Activated CD4-positive, alpha-beta T cell treated with anti-CD3 and anti-CD28 coated beads, Interleukin-2, amount 50 U/mL, for 16 hours (primary cell): ENCODE measurements at regions not wholly inside any gene's neighbourhood (a gene's known extent, or its start where the extent isn't known, plus 50 kb on each side); places are given as distances from the start of the nearest gene placed in this dataset.
"Not testable (repeated sequence)": the region's sequence is repeated elsewhere in the genome, so short reads cannot be mapped to it uniquely, and the experiment has no call there.

ENCODE experiments used
- DNase-seq: peaks from one replicate; pipeline ENCODE4 v3.0.0-alpha.2; 2020

- DNase-seq = no peak
These were observed 416.3 kb downstream of the SPATA31D1 start for GRCh38 chr9:82404881-82405280.

GRCh38 chr9:82406456-82407085, 418.0 kb downstream of the SPATA31D1 start:
- no peak for DNase-seq

GRCh38 chr9:82410306-82410705, 421.7 kb downstream of the SPATA31D1 start:
- DNase-seq = peak; percentile 20

- DNase-seq = no peak
These were observed 422.3 kb downstream of the SPATA31D1 start for GRCh38 chr9:82410866-82411265.

GRCh38 chr9:82412586-82413305, 424.2 kb downstream of the SPATA31D1 start:
- DNase-seq = no peak

GRCh38 chr9:82417501-82417900, 428.9 kb downstream of the SPATA31D1 start:
- DNase-seq = no peak

DNA sequence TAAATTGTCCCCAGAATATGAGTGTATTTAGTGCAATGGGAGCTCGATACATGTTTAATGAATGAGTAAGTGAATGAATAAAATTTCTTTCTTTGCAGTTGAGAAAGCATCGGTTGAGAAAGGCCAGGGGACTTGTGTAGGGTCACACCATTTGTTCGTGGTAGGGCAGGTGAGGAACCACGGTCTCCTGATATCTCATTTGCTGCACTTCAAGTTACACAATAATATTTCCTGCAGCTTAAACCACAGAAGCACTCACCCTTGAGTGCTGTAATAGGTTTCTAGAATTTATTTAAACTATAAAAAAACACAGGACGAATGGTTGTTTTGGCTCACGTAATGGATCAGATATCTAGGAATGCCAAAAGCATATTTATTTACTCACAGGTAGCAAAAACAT, 429.8 kb downstream of the SPATA31D1 start:
- DNase-seq = no peak

GRCh38 chr9:82419696-82420486, 431.3 kb downstream of the SPATA31D1 start:
- no peak for DNase-seq

DNA sequence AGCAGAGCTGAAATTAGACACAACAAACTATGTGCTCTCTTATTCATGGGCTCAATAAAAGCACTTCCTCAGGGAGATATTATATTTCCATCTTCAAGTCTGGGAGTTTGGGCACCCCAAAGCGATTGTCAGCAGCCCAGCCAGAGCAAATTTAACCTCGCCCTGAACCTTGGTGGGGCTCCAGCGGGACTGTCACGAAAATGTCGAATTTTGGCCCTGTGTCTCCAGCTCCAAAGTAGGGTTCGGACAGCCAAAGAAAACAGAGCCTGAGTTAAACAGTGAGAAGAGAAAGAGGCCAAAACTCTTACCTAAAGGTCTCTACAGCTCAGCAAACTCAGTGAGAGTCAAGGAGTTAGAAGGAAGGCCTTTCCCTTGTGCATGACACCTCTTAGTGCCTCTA, 432.9 kb downstream of the SPATA31D1 start:
- DNase-seq = no peak

GRCh38 chr9:82423700-82424099, 435.1 kb downstream of the SPATA31D1 start:
- DNase-seq = no peak

GRCh38 chr9:82424599-82425120, 436.1 kb downstream of the SPATA31D1 start:
- no peak for DNase-seq

- DNase-seq = no peak
These were observed 442.5 kb downstream of the SPATA31D1 start for GRCh38 chr9:82431121-82431520.

DNA sequence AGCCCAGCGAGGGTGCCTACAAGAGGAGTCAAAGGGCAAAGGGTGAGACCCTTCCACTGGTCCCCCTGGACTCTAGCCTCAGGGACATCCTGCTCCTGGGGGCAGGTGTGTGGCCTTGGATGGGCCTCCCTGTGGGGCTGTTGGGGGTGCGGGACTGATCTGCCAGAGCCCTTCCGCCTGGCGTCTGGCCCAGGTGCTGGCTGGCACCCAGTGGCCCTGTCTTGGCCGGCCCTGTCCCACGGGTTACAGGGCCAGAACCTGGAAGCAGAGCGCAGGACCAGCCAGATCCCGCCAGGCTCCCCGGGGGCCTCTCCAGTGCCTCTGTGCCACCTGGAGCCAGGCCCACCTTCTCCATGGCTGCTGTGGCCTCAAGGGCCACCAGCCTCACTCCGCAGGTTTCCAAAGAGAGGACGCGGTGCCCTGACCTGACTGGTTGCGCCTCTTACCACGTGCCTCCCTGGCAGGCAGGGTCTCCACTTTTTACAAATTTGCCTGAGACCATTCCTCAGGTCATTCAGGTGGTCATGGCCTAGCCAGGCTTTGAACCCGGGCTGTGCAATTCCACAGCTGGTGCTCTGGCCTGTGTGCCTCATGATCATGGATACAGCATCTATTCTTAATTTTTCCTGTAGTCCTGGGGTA, 444.8 kb downstream of the SPATA31D1 start:
- DNase-seq = not testable (repeated sequence)

DNA sequence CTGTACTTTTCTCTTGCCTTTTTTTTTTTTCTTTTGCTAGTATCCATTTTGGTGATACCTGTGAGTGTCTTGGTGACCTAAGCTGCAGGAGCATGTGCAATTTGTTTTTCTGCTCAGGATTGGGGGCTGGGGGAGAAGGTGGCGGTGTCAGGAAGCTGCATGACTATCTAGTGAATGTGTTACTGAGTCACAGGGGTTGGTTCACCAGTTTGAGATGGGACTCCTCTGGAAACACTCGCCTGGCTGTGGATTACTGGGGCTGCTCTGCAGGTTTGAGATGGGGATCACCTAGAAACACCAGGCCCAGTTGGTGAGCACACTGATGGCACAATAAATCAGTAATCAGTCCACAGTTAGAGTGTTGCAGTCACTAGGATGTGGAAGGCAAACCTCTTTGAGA, 447.9 kb downstream of the SPATA31D1 start:
- no peak for DNase-seq

DNA sequence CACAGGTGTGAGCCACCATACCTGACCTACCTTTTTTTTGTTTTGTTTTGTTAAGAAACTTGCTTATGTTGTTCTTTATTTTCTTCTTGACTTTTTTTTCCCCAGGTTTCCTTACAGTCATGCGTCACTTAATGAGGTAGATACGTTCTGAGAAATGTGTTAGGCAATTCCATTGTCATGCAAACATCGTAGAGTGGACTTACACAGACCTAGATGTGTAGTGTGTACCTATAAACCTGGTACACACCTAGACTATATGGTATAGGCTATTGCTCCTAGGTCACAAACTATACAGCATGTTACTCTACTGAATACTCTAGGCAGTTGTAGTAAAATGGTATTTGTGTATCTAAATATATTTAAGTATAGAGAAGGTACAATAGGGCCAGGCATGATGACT, 448.6 kb downstream of the SPATA31D1 start:
- not testable (repeated sequence) for DNase-seq

- DNase-seq = no peak
These were observed 450.0 kb downstream of the SPATA31D1 start for GRCh38 chr9:82438581-82438980.

- DNase-seq = no peak
These were observed 454.7 kb downstream of the SPATA31D1 start for GRCh38 chr9:82443312-82443711.

GRCh38 chr9:82445556-82445955, 457.0 kb downstream of the SPATA31D1 start:
- DNase-seq = no peak

GRCh38 chr9:82447343-82447742, 458.8 kb downstream of the SPATA31D1 start:
- DNase-seq = no peak

DNA sequence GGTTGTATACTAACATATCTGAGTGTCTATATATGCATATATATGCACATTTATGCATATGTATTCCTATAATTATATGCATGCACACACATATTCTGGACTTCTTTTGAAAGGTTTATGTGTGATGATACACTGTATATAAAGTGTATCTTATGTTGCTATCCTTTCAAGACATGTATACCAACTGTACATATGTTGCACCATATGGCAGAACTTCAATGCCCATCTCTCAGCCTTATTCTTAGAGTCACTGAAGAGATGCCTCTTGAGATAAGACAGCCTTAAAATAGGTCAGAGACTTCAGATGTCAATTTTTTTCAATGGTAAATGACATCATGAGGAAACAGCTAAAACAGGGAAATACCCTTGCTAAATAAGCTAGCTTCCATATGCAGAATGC, 461.4 kb downstream of the SPATA31D1 start:
- no peak for DNase-seq

DNA sequence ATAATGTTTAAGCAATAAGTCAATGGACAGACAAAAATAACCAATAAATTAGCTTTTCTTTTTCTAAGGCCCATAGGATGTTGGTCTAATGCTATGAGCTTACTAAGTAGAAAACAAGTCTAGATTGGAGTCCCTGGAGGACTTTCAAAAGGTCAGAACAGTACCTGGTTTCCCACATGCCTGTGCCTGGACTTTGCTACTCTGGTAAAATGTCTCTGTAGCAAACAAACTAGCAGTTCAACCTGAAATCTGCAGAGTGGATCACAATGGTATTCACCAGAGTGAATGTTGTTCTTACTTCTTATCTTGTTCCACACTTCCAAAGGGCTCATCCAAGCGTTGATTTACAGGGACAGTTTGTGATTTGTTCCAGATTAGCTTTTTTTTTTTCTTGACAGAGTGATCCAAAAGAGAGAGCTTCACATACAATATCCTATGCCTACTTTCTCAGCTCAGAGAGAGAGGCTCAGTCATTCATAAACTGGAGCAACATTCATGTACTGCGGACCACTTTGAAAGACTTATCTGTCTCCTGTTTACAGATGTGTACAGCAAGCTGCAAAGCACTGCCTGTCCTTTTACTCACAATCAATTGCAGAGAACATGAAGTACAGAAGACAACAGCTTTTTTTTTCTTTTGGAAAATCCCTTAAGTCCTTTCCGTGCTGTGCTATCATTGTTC, 466.1 kb downstream of the SPATA31D1 start:
- DNase-seq = no peak

DNA sequence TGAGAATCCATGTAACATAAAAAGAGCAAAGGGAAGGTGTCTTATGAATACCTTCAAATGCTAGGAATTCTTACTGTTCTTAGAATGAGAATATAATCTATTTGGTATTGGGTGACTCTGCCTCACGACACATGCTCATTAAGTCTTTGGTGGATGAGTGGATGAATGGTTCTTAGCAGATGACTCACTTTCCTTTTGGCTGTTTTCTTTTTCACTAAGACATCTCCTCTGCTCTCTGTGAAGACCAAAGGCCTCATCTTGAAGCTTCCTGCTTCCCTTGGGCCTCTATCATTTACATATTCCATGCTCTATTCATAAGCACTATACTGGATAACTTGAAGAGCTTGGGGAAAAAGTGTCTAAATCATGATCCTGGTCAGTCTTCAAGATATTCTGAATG, 468.1 kb downstream of the SPATA31D1 start:
- DNase-seq = no peak

DNA sequence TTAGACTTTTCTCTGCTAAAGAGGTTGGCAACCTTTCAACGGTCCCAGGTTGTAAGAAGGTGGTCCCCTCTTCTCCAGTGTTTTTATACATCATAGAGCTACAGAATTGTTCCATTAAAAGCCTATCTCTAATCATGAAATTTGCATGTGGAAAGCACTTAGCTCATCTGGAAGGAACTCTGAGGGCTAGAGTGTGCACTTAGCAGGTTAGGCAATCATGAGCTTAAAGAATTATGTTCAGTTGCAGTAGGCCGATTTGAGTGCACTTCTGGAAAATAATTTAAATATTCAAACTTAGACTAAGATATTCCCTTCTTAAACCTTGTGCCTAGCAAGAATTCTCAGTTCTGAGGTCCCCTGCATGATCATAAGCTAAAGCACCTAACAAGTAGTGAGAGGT, 468.7 kb downstream of the SPATA31D1 start:
- DNase-seq = no peak
